CD4-positive, alpha-beta T cell treated with Interferon alpha-2 for 1 hour (primary cell): ENCODE measurements at regions not wholly inside any gene's neighbourhood (a gene's known extent, or its start where the extent isn't known, plus 50 kb on each side); places are given as distances from the start of the nearest gene placed in this dataset.

Experiments used
- DNase-seq, 2 donors: peaks; one replicate each; pipeline ENCODE4 v3.0.0-alpha.2; 2020 to 2022

GRCh38 chr4:153034681-153035080, 98.6 kb downstream of the FHDC1 start:
- no peak for DNase-seq

GRCh38 chr4:153036931-153037482, 100.9 kb downstream of the FHDC1 start:
- DNase-seq = no peak

DNA sequence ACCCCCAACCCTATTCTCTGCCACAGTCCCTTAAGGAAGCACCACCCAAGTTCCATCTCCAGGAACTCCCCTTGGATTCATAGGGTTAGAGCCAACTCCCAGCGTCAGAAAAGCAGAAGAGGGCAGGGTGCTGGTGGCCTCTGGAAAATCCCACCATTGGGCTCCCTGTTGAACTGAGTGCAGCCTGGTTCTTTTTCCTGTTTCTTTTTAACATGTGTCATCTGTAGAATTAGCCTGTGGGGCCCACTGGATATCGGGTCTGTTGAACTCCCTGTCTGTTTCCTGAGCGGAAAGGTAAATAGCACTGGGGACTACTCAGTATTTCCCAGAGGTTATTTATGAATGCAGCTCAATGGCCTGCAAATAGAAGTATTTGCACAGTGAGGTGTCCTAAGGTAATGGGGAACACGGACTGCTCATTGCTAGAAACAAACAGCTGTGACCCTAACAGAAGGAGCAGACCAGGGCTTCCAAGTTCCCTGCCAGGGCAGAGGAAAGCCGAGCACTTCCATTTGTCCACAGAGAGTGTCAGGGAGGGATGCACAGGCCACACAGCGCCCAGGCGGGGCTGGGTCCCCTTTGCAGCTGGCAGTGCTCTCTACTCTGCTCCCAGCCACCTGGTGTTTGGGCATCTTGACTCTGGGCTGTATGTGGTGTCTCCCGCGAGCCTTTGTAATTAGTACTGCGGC, 102.6 kb downstream of the FHDC1 start:
- DNase-seq = no peak

GRCh38 chr4:153039542-153040185, 103.5 kb downstream of the FHDC1 start:
- DNase-seq = no peak

- no peak for DNase-seq
These were observed 104.6 kb downstream of the FHDC1 start for GRCh38 chr4:153040677-153041076.

DNA sequence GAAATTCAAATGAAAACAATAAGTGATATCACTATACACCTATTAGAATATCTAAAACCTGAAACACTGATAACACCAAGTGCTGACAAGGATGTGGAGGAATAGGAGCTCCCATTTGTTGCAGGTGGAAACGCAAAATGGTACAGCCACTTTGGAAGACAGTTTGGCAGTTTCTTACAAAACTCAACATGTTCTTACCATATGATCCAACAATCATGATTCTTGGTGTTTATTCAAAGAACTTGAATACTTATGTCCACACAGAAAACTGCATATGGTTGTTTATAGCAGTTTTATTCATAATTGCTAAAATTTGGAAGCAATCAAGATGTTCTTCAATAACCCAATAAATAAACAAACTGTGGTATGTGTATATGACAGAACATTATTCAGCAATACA, 107.9 kb downstream of the FHDC1 start:
- DNase-seq = no peak

DNA sequence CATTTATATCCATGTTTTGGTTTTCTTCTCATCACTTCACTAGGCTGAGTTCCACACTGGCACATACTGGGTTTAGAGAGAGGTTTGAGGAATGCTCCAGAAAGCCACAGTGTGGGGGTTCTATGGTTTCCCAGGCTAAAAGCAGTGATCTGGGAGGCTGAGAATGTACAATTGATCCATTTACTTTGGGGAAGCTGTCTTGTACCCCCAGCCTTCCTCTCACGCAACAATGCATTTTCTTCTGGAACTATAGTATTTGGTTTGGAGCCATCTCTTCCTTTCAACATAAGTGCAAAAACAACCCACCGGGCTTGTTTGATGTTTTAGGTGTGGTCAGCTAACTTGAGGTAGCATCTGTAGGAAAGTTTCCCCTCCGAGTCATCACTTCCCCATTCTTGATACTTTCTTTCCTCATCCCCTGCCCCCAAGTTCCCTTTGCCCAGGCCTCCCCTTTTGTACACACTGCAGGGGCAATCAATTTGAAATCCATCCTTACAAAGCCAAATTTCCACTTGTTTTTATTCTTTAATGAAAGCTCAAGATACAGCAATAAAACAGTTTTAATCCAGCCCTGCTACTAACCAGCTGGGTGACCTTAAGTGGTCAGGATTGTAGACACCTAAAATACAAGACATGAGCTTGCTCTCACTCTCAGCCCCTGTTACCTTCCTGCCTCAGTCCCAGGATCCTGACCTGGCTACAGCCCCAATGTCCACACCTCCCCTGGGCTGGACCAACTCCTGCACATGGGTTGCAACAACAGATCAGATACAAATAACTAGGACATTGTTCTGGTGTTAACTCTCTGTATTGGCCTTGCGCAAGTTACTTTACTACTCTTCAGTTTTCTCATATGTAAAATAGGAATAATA, 109.2 kb downstream of the FHDC1 start:
- peak in 1 of 2 donors; percentile 14 for DNase-seq

DNA sequence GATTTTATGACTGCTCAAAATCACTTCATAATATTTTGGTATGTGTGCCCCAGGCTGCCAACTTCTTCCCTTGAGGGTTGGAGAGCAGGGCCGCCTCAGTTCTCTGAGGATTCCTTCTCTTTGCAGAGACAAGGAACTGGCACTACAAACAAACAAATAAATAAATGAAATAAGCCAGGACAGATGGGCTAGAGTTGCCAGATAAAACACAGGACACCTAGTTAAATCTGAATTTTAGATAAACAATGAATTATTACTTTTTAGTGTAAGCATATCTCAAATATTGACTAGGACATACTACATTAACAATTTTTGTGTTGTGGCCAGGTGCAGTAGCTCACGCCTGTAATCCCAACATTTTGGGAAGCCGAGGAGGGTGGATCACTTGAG, 122.5 kb downstream of the FHDC1 start:
- no peak for DNase-seq

DNA sequence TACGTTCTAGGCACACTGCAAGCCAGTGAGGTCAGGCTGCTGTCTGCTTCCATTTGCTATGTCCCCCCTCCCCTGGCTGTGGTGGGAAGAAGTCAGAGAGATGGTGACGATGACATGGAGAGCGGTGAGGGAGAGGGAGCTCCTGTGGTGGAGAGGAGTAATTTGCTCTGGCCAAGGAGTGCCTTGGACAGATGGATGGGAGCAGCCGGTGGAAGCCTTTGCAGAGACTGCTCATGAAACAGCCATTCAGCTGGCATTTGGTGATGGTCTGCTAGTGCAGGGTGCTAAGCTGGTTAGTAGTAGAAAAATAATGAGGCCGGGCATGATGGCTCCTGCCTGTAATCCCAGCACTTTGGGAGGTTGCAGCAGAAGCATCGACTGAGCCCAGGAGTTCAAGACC, 124.1 kb downstream of the FHDC1 start:
- DNase-seq = no peak

GRCh38 chr4:153061971-153062370, 125.8 kb downstream of the FHDC1 start:
- no peak for DNase-seq

DNA sequence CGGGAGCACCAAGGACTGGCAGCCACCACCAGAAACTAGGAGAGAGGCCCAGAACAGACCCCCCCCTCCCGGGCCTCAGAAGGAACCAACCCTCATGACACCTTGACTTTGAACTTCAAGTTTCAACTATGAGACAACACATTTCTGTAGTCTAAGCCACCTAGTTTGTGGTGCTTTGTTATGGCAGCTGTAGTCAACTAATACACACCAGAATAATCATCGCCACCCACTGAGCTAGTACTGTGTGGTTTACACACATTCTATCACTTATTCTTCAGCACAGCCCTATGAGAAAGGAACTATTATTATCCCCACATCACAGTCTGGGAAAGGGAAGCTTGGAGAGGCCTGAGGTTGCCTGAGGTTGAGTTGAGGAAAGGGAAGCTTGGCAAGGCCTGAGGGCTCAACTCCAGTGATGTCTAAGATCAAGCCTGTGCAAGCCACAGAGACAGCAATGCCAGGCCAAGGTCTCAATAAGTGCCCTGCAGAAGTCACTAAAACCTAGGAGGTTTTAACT, 126.6 kb downstream of the FHDC1 start:
- no peak for DNase-seq

DNA sequence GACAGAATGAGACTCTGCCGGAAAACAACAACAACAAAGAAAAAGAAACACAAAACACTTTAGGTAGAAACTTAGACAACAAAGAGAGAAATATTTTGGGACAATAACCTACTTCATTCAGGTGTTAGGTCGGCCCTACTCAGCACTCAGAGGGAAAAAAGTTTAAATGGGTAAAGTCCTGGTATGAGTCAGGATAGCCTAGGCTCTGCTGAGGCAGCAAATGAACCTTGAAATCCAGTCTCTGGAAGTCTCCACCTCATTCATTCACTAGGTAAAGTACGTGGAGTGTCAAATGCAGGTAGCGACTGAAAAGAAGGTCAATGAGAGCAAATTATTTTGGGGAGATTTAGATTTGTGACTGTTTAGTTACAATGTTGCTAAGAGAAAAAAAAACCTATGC, 127.4 kb downstream of the FHDC1 start:
- no peak for DNase-seq

GRCh38 chr4:153064571-153064970, 128.4 kb downstream of the FHDC1 start:
- no peak for DNase-seq

- no peak for DNase-seq
These were observed 129.2 kb downstream of the FHDC1 start for GRCh38 chr4:153065276-153065675.

DNA sequence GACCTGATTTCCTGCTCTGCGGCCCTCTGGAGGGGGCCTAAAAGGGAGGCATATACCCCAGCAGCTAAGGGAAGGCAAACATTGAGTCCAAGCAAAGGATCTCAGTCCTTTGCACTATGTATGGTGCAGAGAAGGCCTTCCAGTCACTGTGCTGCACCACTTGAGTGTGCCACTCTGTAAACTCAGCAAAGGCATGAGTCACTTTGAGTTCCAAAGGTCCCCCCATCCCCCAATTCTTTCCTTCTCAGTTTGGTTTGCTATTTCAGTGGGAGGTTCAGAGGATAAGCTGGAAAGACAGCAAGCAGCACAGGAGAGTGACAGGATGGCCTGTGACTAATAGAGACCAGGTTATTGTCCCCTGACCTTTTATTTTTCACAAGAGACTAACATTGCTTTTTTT, 131.3 kb downstream of the FHDC1 start:
- no peak for DNase-seq

GRCh38 chr4:153068751-153069150, 132.6 kb downstream of the FHDC1 start:
- no peak for DNase-seq

DNA sequence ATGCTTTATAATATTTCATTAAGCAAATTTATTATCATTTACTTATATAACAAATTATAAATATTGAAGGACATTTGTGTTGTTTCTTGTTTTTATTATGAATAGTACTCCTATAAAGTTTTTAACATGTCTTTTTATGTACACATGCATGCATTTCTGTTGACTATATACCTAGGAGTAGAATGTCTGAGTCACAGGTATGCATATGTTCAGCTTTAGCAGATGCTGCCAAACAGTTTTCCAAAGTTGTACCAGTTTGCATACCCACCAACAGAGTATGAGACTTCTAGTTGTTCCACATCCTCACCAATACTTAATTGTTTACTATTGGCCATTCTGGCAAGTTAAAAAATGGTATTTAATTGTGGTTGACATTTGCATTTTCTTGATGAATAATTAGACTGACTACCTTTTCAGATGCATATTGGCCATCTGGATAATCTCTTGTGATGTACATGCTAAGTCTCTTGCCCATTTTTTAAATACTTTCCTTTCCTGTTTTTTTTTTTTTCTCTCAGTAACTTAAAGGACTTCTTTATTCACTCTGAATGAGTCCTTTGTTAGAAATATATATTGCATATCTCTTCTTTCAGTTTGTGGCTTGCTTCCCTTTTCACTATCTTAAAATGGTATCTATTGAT, 132.2 kb upstream of the TRIM2 start:
- no peak for DNase-seq

DNA sequence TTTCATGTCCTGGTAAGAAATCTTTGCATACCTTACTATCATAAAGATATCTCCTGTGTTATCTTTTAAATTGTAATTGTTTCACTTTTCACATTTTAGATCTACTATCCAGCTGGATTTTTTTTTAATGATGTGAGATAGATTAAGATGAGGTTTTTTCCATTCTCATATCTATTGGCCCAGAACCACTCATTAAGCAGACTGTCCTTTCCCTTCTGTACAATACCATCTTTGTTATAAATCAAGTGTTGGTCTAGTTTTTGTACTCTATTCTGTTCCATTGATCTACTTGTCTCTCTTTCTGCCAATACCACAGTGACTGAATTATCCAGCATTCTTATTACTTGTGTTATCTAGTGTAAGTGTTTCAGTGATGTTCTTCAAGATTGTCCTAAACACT, 131.6 kb upstream of the TRIM2 start:
- DNase-seq = no peak

DNA sequence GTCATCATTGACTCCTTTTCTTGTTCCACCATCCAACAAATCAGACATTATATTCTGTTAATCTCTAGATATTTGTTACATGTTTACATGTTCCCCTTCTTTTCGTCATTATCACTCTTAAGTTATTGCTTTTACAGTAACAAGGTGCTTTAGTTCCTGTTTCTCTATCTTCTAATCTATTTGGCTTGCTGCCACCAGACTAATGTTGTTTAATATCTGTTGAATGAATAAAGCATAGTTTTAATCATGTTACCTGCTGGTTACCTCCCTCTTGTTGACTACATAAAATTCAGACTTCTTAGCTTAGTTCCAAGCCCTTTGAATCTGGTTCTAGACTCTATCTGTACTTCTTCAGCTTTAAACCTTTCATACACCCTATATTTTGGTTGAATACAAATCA, 129.8 kb upstream of the TRIM2 start:
- DNase-seq = peak in 1 of 2 donors; percentile 10

DNA sequence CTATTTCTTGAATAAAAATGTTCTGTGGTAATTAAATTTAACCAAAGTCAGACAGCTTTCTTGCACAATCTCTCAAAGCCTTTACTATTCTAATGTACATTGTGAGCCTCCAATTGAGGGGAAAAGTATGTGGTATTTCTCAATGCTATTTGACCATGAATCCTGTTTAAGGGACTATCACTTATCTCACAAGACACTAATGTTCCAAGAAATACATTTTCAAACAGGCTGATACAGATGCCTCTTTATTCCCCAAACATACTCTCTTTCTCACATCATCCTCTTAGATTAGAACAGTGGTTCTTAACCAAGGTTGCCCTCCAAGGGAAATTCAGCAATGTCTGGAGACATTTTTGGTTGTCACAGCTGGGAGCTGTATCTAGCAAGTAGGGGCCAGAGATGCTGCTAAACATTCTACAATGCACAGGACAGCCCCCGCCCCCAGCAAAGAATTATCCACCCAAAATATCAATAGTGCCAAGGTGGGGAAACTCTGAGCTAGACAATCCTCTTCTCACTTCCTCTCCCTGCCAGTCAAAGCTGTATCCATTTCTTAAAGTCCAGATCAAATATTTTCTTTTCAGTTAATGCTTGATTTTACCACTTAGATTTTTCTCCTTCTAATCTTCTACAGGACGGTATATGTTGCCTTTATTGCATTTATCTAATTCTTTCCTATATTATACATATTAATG, 129.2 kb upstream of the TRIM2 start:
- no peak for DNase-seq

GRCh38 chr4:153075836-153076518, 128.3 kb upstream of the TRIM2 start:
- no peak for DNase-seq

DNA sequence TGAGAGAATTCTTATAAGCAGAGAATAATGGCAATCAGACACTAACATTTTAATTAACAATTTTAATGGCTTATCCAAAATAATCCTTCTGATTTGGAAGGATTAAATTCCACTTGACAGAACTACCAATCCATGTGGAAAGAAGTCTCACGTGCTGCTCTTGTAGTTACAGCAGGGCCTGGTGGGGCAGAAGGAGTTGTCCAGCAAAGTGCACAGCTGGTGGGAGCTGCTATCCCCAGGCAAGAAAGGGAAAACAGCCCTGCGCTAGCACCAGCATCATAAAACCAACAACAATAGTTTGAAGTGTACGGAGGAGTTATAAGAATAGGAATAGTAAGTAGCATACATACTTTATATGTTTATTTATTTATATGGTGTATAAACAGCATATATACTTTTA, 127.4 kb upstream of the TRIM2 start:
- no peak for DNase-seq
